ENCODE measurements at regions not wholly inside any gene's neighbourhood (a gene's known extent, or its start where the extent isn't known, plus 50 kb on each side); places are given as distances from the start of the nearest gene placed in this dataset.

DNA sequence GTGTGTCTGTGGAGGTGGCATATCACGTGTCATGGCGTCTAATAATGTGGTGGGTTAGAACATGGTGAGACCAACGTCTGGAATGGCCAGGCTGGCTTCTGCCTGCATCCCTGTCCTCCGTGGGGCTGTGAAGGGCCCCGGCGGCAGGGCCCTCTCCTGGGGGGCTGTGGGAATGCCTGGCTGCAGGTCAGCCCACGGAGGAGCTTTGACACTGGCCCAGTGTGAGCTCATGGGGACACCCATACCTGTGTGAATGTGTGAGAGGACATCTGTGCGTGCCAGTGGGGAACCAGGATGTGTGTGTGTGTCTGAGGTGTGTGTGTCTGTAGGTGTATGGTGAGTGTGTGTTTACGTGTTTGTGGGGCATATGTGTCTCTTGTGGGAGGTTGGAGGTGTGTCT lies 300.1 kb downstream of the TEX29 start:
- Mint-ChIP-seq H3K27ac (ENCODE audit: unreplicated experiment) (no peak overlapping the region), H3K36me3 (ENCODE audit: unreplicated experiment) (peaks cover 6% of the 10 kb centered on the region), H3K4me1 (ENCODE audit: low read depth, unreplicated experiment) (no peaks in the 10 kb centered on the region), H3K27me3 (ENCODE audit: unreplicated experiment) (peaks cover 4% of the 10 kb centered on the region), H3K4me3 (ENCODE audit: unreplicated experiment) (no peak overlapping the region), H3K9me3 (ENCODE audit: unreplicated experiment) (peaks cover 3% of the 10 kb centered on the region)
- TF ChIP-seq, protein P1, sequence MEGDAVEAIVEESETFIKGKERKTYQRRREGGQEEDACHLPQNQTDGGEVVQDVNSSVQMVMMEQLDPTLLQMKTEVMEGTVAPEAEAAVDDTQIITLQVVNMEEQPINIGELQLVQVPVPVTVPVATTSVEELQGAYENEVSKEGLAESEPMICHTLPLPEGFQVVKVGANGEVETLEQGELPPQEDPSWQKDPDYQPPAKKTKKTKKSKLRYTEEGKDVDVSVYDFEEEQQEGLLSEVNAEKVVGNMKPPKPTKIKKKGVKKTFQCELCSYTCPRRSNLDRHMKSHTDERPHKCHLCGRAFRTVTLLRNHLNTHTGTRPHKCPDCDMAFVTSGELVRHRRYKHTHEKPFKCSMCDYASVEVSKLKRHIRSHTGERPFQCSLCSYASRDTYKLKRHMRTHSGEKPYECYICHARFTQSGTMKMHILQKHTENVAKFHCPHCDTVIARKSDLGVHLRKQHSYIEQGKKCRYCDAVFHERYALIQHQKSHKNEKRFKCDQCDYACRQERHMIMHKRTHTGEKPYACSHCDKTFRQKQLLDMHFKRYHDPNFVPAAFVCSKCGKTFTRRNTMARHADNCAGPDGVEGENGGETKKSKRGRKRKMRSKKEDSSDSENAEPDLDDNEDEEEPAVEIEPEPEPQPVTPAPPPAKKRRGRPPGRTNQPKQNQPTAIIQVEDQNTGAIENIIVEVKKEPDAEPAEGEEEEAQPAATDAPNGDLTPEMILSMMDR (IDR thresholded peaks at IDR 0.05; ENCODE audit: partially characterized antibody, unreplicated experiment) = no peak
- no peak for DNase-seq

DNA sequence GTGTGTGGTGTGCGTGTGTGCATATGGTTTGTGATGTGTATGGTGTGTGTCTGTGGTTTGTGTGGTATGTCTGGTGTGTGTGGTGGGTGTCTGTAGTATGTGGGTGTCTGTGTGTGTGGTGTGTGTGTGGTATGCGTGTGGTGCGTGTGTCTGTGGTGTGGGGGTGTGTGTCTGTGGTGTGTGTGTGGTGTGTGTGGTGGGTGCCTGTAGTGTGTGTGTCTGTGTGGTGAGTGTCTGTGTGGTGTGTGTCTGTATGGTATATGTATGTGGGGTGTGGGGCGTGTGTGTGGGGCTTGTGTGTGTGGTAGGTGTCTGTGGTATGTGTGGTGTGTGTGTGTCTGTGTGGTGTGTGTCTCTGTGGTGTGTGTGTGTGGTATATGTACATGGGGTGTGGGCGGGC lies 300.7 kb downstream of the TEX29 start:
- H3K4me3 Mint-ChIP-seq (ENCODE audit: unreplicated experiment) = no peak overlapping the region
- H3K27me3 Mint-ChIP-seq (ENCODE audit: unreplicated experiment) = peaks cover 4% of the 10 kb centered on the region
- no peaks in the 10 kb centered on the region for H3K4me1 Mint-ChIP-seq (ENCODE audit: low read depth, unreplicated experiment)
- no peak overlapping the region for H3K27ac Mint-ChIP-seq (ENCODE audit: unreplicated experiment)
- peaks cover 6% of the 10 kb centered on the region for H3K36me3 Mint-ChIP-seq (ENCODE audit: unreplicated experiment)
- DNase-seq = no peak
- TF ChIP-seq, protein P1 (IDR thresholded peaks at IDR 0.05; ENCODE audit: partially characterized antibody, unreplicated experiment) = no peak
- H3K9me3 Mint-ChIP-seq (ENCODE audit: unreplicated experiment) = peaks cover 3% of the 10 kb centered on the region

GRCh38 chr13:111622051-111622531 lies 301.6 kb downstream of the TEX29 start:
- H3K36me3 Mint-ChIP-seq (ENCODE audit: unreplicated experiment) = peaks cover 6% of the 10 kb centered on the region
- peaks cover 4% of the 10 kb centered on the region for H3K27me3 Mint-ChIP-seq (ENCODE audit: unreplicated experiment)
- no peak for DNase-seq
- H3K4me3 Mint-ChIP-seq (ENCODE audit: unreplicated experiment) = no peak overlapping the region
- no peak overlapping the region for H3K27ac Mint-ChIP-seq (ENCODE audit: unreplicated experiment)
- no peaks in the 10 kb centered on the region for H3K4me1 Mint-ChIP-seq (ENCODE audit: low read depth, unreplicated experiment)
- peaks cover 3% of the 10 kb centered on the region for H3K9me3 Mint-ChIP-seq (ENCODE audit: unreplicated experiment)
- TF ChIP-seq, protein P1 (IDR thresholded peaks at IDR 0.05; ENCODE audit: partially characterized antibody, unreplicated experiment) = no peak

GRCh38 chr13:111623208-111623607 lies 302.8 kb downstream of the TEX29 start:
- H3K9me3 Mint-ChIP-seq (ENCODE audit: unreplicated experiment) = peaks cover 3% of the 10 kb centered on the region
- H3K36me3 Mint-ChIP-seq (ENCODE audit: unreplicated experiment) = peaks cover 6% of the 10 kb centered on the region
- H3K4me3 Mint-ChIP-seq (ENCODE audit: unreplicated experiment) = no peak overlapping the region
- TF ChIP-seq, protein P1 (IDR thresholded peaks at IDR 0.05; ENCODE audit: partially characterized antibody, unreplicated experiment) = no peak
- peaks cover 4% of the 10 kb centered on the region for H3K27me3 Mint-ChIP-seq (ENCODE audit: unreplicated experiment)
- no peaks in the 10 kb centered on the region for H3K4me1 Mint-ChIP-seq (ENCODE audit: low read depth, unreplicated experiment)
- no peak overlapping the region for H3K27ac Mint-ChIP-seq (ENCODE audit: unreplicated experiment)
- DNase-seq = no peak

- DNase-seq = no peak
- Mint-ChIP-seq H3K27ac (ENCODE audit: unreplicated experiment) (no peak overlapping the region), H3K4me3 (ENCODE audit: unreplicated experiment) (no peak overlapping the region), H3K9me3 (ENCODE audit: unreplicated experiment) (peaks cover 3% of the 10 kb centered on the region), H3K27me3 (ENCODE audit: unreplicated experiment) (peaks cover 4% of the 10 kb centered on the region), H3K4me1 (ENCODE audit: low read depth, unreplicated experiment) (no peaks in the 10 kb centered on the region), H3K36me3 (ENCODE audit: unreplicated experiment) (peaks cover 6% of the 10 kb centered on the region)
- TF ChIP-seq, protein P1 (IDR thresholded peaks at IDR 0.05; ENCODE audit: partially characterized antibody, unreplicated experiment) = no peak
These were observed 303.5 kb downstream of the TEX29 start for GRCh38 chr13:111623743-111624505.

Measured in glutamatergic neuron (in vitro differentiated cells).